ENCODE measurements at regions not wholly inside any gene's neighbourhood (a gene's known extent, or its start where the extent isn't known, plus 50 kb on each side); places are given as distances from the start of the nearest gene placed in this dataset.
A peak's percentile ranks its signal among the peaks of the same experiment; 100 is the strongest.
"Not testable (repeated sequence)": the region's sequence is repeated elsewhere in the genome, so short reads cannot be mapped to it uniquely, and the experiment has no call there.

DNA sequence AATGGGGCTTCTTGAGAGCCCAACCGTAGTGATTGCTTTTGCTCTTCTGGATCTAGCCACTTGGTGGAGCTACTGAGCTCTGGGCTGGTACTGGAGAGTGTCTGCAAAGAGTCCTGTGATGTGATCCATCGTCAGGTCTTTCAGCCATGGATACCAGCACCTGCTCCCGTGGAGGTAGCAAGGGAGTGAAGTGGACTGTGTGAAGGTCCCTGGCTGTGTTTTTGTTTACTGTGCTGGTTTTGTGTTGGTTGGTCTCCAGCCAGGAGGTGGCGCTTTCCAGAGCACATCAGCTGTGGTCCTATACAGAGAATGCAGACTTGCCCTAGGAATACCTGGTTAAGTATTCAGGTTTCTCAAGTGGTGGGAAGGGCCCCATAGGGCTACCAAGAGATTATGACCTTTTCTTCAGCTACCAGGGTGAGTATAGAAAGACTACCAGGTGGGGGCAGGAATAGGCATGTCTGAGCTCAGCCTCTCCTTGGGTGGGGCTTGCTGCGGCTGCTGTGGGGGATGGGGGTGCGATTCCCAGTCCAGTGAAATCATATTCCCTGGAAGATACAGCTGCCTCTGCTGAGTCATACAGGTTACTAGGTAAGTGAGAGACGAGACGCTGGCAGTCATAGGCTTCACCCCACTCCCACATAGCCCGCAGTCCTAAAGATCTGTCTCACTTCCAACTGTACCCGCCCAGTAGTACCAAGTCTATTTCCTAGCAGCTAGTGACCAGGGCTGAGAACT lies 733.7 kb downstream of the ZNF385D start:
- peak; percentile 76 for ATAC-seq

- no peak for ATAC-seq
Observed at GRCh38 chr3:21013566-21013965, 737.4 kb downstream of the ZNF385D start.

DNA sequence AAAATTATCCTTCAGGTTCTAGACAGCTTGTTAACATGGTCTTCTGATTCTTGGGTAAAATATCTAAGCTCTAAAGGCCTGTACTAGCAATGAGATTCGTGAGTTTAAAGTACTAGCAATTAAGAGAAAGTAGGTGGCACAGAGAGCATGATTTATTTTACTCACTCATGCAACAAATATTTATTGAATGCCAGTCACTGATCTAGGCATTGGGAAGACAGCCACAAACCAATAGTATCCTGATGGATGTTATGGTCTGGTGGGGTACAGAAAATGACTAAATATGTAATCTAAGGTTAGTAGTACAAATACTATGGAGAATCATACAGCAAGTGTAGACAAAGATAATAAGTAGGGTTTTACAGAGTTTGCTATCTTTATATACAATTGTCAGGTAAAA lies 751.3 kb downstream of the ZNF385D start:
- ATAC-seq: no peak

DNA sequence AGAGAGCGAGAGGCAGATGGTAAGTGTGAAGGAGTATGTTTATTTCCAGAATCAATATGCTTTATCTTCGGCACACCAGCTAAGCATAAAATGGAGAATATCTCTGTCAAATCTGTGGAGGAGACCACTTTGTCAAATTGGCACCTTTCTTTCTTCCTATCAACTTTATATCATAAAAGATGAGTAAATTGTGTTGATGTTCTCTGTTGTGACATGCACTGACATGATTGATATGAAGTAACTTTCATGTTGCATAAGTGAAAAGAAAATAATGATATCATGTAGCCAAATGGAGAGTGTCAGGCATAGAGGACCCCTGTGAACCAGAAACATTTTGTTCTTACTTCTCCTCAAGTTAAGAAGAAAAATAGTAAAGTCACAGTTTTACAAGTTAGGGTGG lies 753.8 kb downstream of the ZNF385D start:
- no peak for ATAC-seq

GRCh38 chr3:20990896-20991295 lies 760.1 kb downstream of the ZNF385D start:
- no peak for ATAC-seq

DNA sequence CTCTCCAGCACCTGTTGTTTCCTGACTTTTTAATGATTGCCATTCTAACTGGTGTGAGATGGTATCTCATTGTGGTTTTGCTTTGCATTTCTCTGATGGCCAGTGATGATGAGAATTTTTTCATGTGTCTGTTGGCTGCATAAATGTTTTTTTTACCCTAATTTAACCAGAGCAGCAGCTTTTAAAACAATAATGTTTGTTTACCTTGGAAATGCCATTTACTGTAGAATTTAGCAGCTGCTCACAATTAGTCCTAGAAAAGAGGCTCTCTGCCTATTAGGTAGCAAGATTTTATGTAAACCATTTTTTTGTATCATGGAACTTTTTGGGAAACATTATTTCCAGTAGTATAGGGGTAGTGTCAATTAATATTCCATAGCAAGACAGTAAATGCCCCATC lies 761.4 kb downstream of the ZNF385D start:
- ATAC-seq: not testable (repeated sequence)

GRCh38 chr3:20984594-20985205 lies 766.3 kb downstream of the ZNF385D start:
- ATAC-seq: no peak

DNA sequence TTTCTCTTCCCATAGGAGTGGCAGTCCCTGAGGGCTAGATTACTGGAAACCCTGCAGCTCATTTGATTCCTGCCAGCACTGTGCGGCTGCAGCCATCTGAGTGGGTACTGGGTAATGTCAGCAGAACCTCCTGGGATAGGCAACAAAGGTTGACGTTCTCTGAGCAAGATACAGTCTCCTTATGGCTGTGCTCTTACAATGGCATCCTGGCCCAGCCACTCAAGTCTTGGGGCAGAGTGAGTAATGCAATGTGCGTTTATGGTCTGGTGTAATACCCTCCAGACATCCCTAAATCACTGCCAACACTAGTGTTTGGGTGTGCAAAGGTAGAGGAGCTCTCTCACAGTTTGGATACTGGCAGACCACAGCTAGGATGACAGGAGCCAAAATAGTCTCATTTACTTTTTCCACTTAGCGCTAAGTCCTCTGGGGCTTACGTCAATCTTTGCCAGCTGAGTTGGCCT lies 775.8 kb downstream of the ZNF385D start:
- ATAC-seq: no peak

DNA sequence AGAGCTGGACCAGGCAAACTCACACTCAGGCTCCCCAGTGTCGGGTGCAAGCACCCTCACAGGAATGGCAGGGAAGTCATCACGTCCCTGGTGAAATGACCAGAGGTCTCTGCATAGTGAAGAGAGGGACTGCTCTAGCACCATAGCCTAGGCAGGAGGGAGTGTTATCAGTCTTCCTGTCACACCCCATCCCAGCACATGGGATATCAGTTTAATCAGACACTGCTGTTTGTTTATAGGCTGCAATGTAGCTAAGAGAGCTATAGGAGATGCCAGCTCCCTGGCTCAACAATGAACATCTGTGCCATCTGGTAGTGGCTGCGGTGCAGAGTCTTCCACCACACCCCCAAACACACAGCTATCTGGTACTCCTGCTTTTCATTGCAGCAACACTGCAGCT lies 776.6 kb downstream of the ZNF385D start:
- no peak for ATAC-seq

DNA sequence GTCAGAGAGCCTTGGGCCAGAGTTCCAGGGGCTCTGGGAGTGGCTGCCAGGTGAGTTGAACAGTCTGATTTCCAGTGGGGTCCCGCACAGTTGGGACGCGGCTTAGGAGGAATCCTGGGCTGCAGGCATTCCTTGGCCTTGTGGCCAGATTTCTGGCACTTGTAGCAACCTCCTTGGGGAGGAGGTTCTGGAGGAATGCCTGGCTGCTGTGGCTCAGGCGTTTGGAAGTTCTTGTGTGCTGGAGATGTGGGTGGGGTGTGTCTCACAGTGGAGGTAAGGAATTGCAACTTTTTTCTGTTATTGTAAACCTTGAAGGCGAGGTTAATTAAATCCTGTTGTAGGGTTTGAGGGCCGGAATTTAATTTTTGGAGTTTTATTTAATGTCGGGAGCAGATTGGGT lies 780.2 kb downstream of the ZNF385D start:
- ATAC-seq: not testable (repeated sequence)

DNA sequence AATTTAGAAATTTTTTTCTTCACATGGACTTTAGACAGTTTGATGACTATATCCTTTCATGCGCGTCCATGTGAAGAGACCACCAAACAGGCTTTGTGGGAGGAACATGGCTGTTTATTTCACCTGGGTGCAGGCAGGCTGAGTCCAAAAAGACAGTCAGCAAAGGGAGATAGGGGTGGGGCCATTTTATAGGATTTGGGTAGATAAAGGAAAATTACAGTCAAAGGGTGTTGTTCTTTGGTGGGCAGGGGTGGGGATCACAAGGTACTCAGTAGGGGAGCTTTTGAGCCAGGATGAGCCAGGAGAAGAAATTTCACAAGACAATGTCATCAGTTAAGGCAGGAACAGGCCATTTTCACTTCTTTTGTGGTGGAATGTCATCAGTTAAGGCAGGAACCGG lies 781.5 kb upstream of the SGO1 start:
- not testable (repeated sequence) for ATAC-seq

GRCh38 chr3:20958161-20958560 lies 772.2 kb upstream of the SGO1 start:
- no peak for ATAC-seq

GRCh38 chr3:20945892-20946291 lies 759.9 kb upstream of the SGO1 start:
- no peak for ATAC-seq

- ATAC-seq: no peak
Observed at GRCh38 chr3:20935791-20936190, 749.8 kb upstream of the SGO1 start.

DNA sequence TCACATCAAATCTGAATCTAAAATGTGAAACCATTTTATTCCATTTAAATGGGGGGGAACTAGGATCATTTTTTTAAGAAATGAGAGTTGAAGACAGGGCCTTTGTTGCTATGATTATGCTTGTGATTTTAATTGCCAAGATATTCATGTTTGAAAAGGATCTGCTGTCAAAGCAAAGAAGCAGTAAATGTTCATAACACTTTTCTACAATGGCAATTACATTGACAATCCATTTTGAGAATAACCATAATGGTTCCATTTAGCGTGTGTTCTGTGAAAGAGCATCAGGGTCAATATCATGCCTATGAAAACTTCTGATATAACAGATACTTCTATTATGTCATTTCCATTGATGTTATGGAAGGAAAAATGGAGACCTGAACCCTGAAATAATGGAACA lies 745.8 kb upstream of the SGO1 start:
- ATAC-seq: no peak

- ATAC-seq: no peak
Observed at GRCh38 chr3:20930034-20930433, 744.0 kb upstream of the SGO1 start.

- no peak for ATAC-seq
Observed at GRCh38 chr3:20924646-20925385, 738.8 kb upstream of the SGO1 start.

DNA sequence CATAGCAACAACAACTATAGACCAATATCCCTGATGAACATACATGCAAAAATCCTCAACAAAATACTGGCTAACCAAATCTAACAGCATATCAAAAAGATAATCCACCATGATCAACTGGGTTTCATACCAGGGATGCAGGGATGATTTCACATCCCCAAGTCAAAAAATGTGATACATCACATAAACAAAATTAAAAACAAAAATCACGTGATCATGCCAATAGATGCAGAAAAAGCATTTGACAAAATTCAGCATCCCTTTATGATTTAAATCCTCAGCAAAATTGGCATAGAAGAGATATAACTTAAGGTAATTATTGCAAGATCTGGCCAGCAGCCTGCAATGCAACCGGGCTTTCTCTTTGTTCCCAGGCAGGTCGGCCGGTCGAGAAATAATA lies 735.1 kb upstream of the SGO1 start:
- not testable (repeated sequence) for ATAC-seq

DNA sequence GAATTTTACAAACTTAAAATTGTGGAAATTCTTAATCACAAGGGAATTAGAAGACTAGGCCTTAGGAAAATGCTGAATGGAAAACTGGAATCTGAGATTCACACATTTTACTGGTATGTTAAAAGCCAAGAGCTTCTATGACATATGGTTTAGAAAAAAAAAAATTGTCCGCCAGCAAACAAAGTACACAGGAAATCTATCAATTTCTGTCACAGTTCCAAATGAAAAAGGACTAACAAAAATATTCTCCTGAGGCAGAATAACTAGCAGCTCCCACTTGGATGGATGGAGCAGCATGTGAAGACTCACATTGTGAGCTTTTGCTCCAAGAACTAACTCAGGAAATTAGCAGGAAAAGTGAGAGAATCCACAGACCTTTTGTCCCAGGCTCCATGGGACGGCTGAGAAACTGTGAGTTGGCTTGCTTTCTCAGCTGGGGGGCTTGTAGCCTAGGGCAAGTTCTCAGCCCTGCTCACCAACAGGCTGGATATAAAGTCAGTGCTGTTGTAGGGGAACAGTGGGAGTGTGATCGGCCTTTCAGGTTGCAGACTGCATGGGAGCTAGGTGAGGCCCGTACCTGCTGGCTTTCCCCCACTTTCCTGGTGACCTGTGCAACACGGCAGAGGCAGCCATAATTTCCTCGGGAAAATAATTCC lies 731.1 kb upstream of the SGO1 start:
- ATAC-seq: no peak

GRCh38 chr3:20914310-20914709 lies 728.3 kb upstream of the SGO1 start:
- ATAC-seq: no peak

- no peak for ATAC-seq
Observed at GRCh38 chr3:20912406-20912805, 726.4 kb upstream of the SGO1 start.

DNA sequence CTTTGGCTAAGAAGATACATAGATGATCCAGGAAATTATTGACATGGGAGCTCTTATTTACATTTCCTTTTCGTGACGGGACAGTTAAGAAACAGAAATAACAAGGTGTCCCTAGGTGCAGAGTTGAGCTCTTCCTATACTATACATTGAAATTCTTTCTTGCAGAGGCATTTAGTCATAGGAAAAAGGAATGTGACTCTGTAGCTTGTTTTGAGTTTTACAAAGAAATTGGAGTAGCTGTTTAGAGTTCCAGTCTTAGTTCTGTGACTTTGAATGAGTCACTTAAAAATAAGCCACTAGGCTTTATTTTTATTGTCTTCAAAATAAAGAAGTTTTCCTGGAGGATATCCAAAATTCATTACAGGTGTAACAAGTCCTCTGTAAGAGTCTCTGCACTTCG lies 723.5 kb upstream of the SGO1 start:
- ATAC-seq: no peak

- ATAC-seq: no peak
Observed at GRCh38 chr3:20905210-20905805, 719.3 kb upstream of the SGO1 start.
